Naive thymus-derived CD4-positive, alpha-beta T cell (primary cell): ENCODE measurements at regions not wholly inside any gene's neighbourhood (a gene's known extent, or its start where the extent isn't known, plus 50 kb on each side); places are given as distances from the start of the nearest gene placed in this dataset.

Experiments used
- ATAC-seq: fragments of 150-1000 bp; cut with Tn5 transposase; 2 replicates; pipeline ENCODE4 v1.10.0; 2021; ENCODE audit warnings: mild to moderate bottlenecking, moderate library complexity
- CTCF ChIA-PET: fragments of 350-600 bp; sonication (Branson Sonifier 250); formaldehyde crosslinking; loops from one replicate; lab custom pipeline; 2021; ENCODE audit warnings: antibody characterized with exemption; lab: Charles Lee
- POLR2A ChIA-PET: fragments of 350-600 bp; sonication (Branson Sonifier 250); formaldehyde crosslinking; loops from one replicate; lab custom pipeline; 2021; ENCODE audit warnings: antibody characterized with exemption, inconsistent platforms; lab: Charles Lee
- DNase-seq, 9 donors: peaks; one replicate each; pipeline versions ENCODE4 v3.0.0 to v3.0.0-alpha.2; 2020 to 2022; ENCODE audit warnings: mixed read lengths in 1 of 9
- H3K27ac ChIP-seq: one replicate; pipeline ENCODE4 v1.7.0; 2013; ENCODE audit warnings: mild to moderate bottlenecking, low read depth, low read length, moderate library complexity
- H3K27me3 ChIP-seq, 2 donors: one replicate each; pipeline ENCODE4 v1.7.0; 2013; ENCODE audit warnings: low read length in 2 of 2, mild to moderate bottlenecking in 2 of 2, moderate library complexity in 2 of 2; ENCODE audit not compliant: control insufficient read depth in 2 of 2, insufficient read depth in 2 of 2
- H3K36me3 ChIP-seq, 3 experiments: 1 replicate in 2 of 3; 2 replicates in 1 of 3; pipeline ENCODE4 v1.7.0; 2013; ENCODE audit warnings: low read length in 3 of 3, mild to moderate bottlenecking in 3 of 3, moderate library complexity in 1 of 3; ENCODE audit not compliant: insufficient read depth in 3 of 3, control insufficient read depth in 2 of 3
- H3K4me1 ChIP-seq, 2 donors: one replicate each; pipeline ENCODE4 v1.7.0; 2013; ENCODE audit warnings: low read length in 2 of 2, mild to moderate bottlenecking in 2 of 2, moderate library complexity in 1 of 2; ENCODE audit not compliant: control insufficient read depth in 2 of 2, insufficient read depth in 2 of 2
- H3K4me3 ChIP-seq: 2 replicates; pipeline ENCODE4 v1.7.0; 2013; ENCODE audit warnings: mild to moderate bottlenecking, low read length
- H3K9me3 ChIP-seq, 3 experiments: 1 replicate in 2 of 3; 2 replicates in 1 of 3; pipeline ENCODE4 v1.7.0; 2013; ENCODE audit warnings: low read length in 3 of 3; ENCODE audit not compliant: control insufficient read depth in 2 of 3
- H3K27ac Mint-ChIP-seq, 9 donors: one replicate each; pipeline ENCODE4 v1.8.0; 2020 to 2022; ENCODE audit warnings: mixed read lengths in 9 of 9, mild to moderate bottlenecking in 8 of 9, moderate library complexity in 5 of 9, inconsistent platforms in 2 of 9
- H3K27me3 Mint-ChIP-seq, 5 donors: one replicate each; pipeline ENCODE4 v1.8.0; 2021 to 2022; ENCODE audit warnings: mixed read lengths in 5 of 5, mild to moderate bottlenecking in 1 of 5
- H3K36me3 Mint-ChIP-seq, 5 donors: one replicate each; pipeline ENCODE4 v1.8.0; 2020 to 2022; ENCODE audit warnings: mixed read lengths in 5 of 5, mild to moderate bottlenecking in 3 of 5, inconsistent platforms in 1 of 5
- H3K4me1 Mint-ChIP-seq, 7 donors: one replicate each; pipeline ENCODE4 v1.8.0; 2020 to 2022; ENCODE audit warnings: mixed read lengths in 7 of 7, mild to moderate bottlenecking in 3 of 7, inconsistent platforms in 1 of 7
- H3K4me3 Mint-ChIP-seq, 10 donors: one replicate each; pipeline ENCODE4 v1.8.0; 2020 to 2022; ENCODE audit warnings: mild to moderate bottlenecking in 10 of 10, mixed read lengths in 10 of 10, moderate library complexity in 6 of 10, inconsistent platforms in 2 of 10
- H3K9me3 Mint-ChIP-seq, 11 donors: one replicate each; pipeline ENCODE4 v1.8.0; 2020 to 2022; ENCODE audit warnings: mixed read lengths in 11 of 11, mild to moderate bottlenecking in 4 of 11, inconsistent platforms in 1 of 11, moderate library complexity in 1 of 11
- intact Hi-C, 2 donors: fragments of 100-400 bp; cut with micrococcal nuclease; formaldehyde crosslinking; loops; one replicate each; pipeline ENCODE4 v1.15.1; 2023

DNA sequence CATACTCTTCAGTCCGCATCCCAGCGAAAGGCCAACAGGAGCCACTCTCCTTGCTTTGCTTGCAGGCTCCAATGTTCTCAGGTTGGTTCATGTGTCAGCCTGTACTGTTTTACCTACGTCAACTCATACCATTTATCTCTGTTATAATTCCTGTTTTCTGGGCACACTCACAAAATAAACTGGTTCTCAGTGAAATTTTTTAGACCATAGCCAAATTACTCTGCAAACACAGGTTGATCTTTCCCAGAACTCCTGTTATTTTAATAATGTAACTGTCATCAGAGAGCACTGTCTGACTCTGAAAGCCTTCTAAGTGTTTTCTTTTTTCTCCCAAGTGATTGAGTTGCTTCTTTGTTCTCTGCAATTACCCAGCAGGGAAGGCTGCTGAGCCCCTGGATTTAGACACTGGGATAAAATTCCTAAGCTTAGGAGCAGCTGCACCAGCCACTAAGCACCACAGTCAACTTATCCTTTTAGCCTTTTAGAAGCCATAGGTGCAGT is 111.6 kb upstream of the PIEZO2 start:
- intact Hi-C loops, result no loop called here
- Histone ChIP-seq H3K9me3 (peaks cover 0 to 7% (median 0%) of the 10 kb centered on the region in 3 experiments), H3K27me3 (no peaks in the 10 kb centered on the region), H3K36me3 (no peaks in the 10 kb centered on the region), H3K27ac (no peak overlapping the region), H3K4me3 (no peak overlapping the region), H3K4me1 (no peaks in the 10 kb centered on the region)
- ChIA-PET CTCF (interaction anchor here (0.6 kb wide), 1 partner anchor 1623 kb away, joined by 3 read pairs; no protein-coding TSS in a partner anchor), POLR2A (no interaction called here)
- Mint-ChIP-seq H3K27ac (no peak overlapping the region), H3K9me3 (peaks cover 0 to 32% (median 8%) of the 10 kb centered on the region in 11 donors), H3K36me3 (peaks cover 0 to 4% (median 0%) of the 10 kb centered on the region in 5 donors), H3K4me3 (no peak overlapping the region), H3K4me1 (peaks cover 0 to 2% (median 0%) of the 10 kb centered on the region in 7 donors), H3K27me3 (no peaks in the 10 kb centered on the region)
- no peak for ATAC-seq
- DNase-seq, result no peak

DNA sequence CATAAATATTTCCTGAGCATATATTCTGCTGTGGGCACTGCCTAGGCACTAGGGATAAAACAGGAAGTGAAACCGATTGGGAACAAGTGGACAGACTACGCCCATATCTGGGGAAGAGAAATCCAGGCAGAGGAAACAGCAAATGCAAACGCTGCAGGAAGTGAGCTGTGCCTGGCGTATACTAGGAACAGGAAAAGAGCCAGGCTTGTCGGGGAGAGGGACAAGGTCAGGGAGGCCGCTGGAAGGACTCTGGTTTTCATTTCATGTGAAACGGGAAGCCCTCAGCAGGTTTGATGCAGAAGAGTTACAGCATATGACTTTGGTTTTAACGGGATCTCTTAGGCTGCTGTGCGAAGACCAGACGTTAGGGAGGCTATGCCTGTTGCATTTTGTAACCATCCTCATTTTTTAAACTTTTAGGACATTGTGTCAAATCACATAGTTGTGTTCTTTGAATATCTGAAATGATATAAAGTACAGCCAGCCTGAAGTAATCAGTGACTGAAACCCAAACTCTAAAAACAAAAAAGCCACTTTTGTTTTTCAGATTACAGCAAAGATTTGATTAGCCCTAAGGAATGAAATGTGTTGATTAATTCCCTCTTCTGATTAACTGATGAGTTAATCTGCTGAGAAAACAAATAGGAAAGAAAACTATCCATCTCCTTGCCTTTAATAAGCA is 110.2 kb upstream of the PIEZO2 start:
- no peaks in the 10 kb centered on the region for H3K27me3 Mint-ChIP-seq
- CTCF ChIA-PET, result no interaction called here
- POLR2A ChIA-PET, result no interaction called here
- H3K27ac ChIP-seq, result no peak overlapping the region
- intact Hi-C loops, result no loop called here
- no peaks in the 10 kb centered on the region for H3K4me1 ChIP-seq
- H3K9me3 Mint-ChIP-seq, result peaks cover 0 to 27% (median 7%) of the 10 kb centered on the region in 11 donors
- no peak overlapping the region for H3K27ac Mint-ChIP-seq
- no peak overlapping the region for H3K4me3 Mint-ChIP-seq
- H3K4me1 Mint-ChIP-seq, result peaks cover 0 to 2% (median 0%) of the 10 kb centered on the region in 7 donors
- ATAC-seq (no peak), DNase-seq (no peak)
- no peak overlapping the region for H3K4me3 ChIP-seq
- no peaks in the 10 kb centered on the region for H3K27me3 ChIP-seq
- no peaks in the 10 kb centered on the region for H3K36me3 ChIP-seq
- H3K9me3 ChIP-seq, result peaks cover 0 to 7% (median 0%) of the 10 kb centered on the region in 3 experiments
- no peaks in the 10 kb centered on the region for H3K36me3 Mint-ChIP-seq

DNA sequence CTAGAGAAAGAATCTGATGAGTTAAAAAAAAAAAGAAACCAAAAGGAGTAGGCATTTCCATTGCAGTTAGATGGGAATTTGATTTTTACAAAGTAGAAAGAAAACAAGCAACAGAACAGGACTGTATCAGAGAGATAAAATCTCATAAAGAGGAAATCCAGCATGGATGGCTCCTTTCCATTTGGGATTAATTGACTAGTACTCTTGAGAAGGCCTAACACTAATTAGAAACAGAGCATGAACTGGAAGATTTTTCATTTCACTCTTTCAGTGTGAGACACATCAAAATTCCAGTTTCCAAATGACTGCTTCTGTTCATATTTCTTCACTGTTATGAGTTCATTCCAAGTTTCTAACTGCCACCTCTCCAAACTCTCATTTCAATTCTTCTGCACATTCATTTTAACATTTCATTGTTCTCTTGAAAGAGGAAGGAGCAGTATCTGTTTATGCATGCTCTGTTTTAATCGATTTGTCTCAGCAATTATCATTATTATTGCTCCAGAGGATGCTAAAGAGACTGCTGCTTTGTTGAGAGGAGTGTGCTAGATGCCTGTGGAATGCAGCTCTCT is 108.8 kb upstream of the PIEZO2 start:
- CTCF ChIA-PET, result no interaction called here
- intact Hi-C loops, result no loop called here
- POLR2A ChIA-PET, result no interaction called here

DNA sequence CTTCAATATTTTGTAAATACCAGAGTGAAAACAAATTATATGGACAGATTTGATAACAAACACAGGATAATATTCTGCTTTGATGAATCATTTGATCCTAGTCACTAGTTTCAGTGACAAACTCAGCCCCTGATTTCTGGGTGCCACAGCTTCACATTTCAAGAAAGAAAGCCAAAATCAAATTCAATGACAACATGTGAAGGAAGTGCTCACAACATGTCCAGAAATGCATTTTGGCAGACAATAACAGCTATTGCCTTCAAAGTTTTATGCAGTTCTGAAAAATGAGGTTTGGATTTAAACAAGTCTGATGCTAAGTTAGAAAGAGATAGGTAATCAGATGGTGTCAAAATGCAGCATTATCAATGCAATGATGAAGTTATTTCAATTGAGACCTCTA is 106.9 kb upstream of the PIEZO2 start:
- no peak for DNase-seq
- Histone ChIP-seq H3K4me3 (no peak overlapping the region), H3K4me1 (no peaks in the 10 kb centered on the region), H3K27me3 (no peaks in the 10 kb centered on the region), H3K9me3 (no peaks in the 10 kb centered on the region), H3K36me3 (no peaks in the 10 kb centered on the region), H3K27ac (no peak overlapping the region)
- CTCF ChIA-PET, result interaction anchor here (0.9 kb wide), 1 partner anchor 38 kb away, joined by 8 read pairs; no protein-coding TSS in a partner anchor
- intact Hi-C loops, result no loop called here
- no peak for ATAC-seq
- peaks cover 0 to 10% (median 0%) of the 10 kb centered on the region in 11 donors for H3K9me3 Mint-ChIP-seq
- POLR2A ChIA-PET, result no interaction called here
- peaks cover 0 to 2% (median 0%) of the 10 kb centered on the region in 7 donors for H3K4me1 Mint-ChIP-seq
- no peak overlapping the region for H3K4me3 Mint-ChIP-seq
- peaks cover 0 to 9% (median 0%) of the 10 kb centered on the region in 5 donors for H3K27me3 Mint-ChIP-seq
- no peak overlapping the region for H3K27ac Mint-ChIP-seq
- H3K36me3 Mint-ChIP-seq, result peaks cover 0 to 6% (median 0%) of the 10 kb centered on the region in 5 donors

More for the DNA sequence above, 108.8 kb upstream of the PIEZO2 start:
- no peak overlapping the region for H3K4me3 Mint-ChIP-seq
- peaks cover 0 to 2% (median 0%) of the 10 kb centered on the region in 7 donors for H3K4me1 Mint-ChIP-seq
- H3K4me1 ChIP-seq, result no peaks in the 10 kb centered on the region
- H3K27me3 ChIP-seq, result no peaks in the 10 kb centered on the region
- H3K27ac ChIP-seq, result no peak overlapping the region
- no peak overlapping the region for H3K27ac Mint-ChIP-seq
- H3K4me3 ChIP-seq, result no peak overlapping the region
- H3K9me3 ChIP-seq, result no peaks in the 10 kb centered on the region
- H3K27me3 Mint-ChIP-seq, result no peaks in the 10 kb centered on the region
- peaks cover 0 to 17% (median 0%) of the 10 kb centered on the region in 11 donors for H3K9me3 Mint-ChIP-seq
- ATAC-seq, result no peak
- no peaks in the 10 kb centered on the region for H3K36me3 Mint-ChIP-seq
- no peak for DNase-seq
- H3K36me3 ChIP-seq, result no peaks in the 10 kb centered on the region

DNA sequence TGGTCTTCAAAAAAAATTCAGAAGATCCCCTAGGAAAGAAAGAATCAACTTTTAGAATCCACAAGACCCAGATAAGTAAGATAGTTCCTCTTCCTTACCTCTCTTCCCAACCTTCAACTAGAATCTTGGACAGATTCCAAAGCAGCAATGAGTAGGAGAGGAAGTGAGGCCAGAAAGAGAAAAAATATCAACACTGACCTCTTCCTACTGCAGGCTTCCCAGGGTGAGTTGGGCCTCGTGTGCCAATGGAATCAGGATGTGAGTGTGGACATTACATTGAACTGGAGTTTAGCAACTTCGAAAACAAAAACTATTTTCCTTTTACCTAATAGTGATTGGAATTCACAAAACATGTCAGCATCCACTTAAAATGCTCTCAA is 102.5 kb upstream of the PIEZO2 start:
- no peaks in the 10 kb centered on the region for H3K36me3 ChIP-seq
- CTCF ChIA-PET, result no interaction called here
- Mint-ChIP-seq H3K9me3 (peaks cover 0 to 13% (median 0%) of the 10 kb centered on the region in 11 donors), H3K27ac (no peak overlapping the region), H3K36me3 (peaks cover 0 to 6% (median 0%) of the 10 kb centered on the region in 5 donors), H3K4me3 (no peak overlapping the region), H3K4me1 (no peaks in the 10 kb centered on the region), H3K27me3 (peaks cover 0 to 25% (median 6%) of the 10 kb centered on the region in 5 donors)
- ATAC-seq (no peak), DNase-seq (no peak)
- H3K9me3 ChIP-seq, result no peaks in the 10 kb centered on the region
- H3K4me3 ChIP-seq, result no peak overlapping the region
- no peaks in the 10 kb centered on the region for H3K4me1 ChIP-seq
- POLR2A ChIA-PET, result no interaction called here
- no peaks in the 10 kb centered on the region for H3K27me3 ChIP-seq
- no peak overlapping the region for H3K27ac ChIP-seq
- intact Hi-C loops, result no loop called here

DNA sequence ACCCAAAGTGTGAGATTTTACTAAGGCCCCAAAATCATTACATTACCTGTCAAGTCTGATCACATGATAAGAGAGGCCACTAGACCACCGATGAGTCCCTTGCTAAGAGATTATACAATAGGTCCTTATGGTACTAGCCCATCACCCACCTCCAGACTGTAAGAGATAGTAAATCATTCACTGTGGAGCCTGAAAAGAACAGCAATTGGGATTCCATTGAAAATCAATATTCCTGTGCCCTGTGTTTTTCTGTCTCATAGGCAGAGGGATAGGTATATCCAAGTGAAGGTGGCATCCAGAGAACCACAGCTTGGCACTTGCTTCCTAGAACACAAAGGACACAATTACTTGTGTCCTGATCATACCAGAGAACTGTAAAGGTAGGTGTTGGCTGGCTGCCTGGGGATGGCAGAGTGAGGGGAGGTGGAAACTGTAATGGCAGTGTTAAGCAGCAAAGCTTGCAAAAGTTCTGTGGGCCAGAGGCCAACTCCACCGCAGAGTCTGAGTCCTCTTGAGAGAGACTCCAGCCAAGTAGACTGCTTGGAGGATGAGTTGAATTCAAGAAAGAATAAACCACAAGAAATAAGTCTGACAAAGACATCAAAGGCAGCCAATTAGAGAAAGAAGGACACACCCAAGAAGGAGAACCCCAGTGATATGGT is 102.0 kb upstream of the PIEZO2 start:
- Mint-ChIP-seq H3K9me3 (peaks cover 0 to 13% (median 0%) of the 10 kb centered on the region in 11 donors), H3K36me3 (peaks cover 0 to 6% (median 0%) of the 10 kb centered on the region in 5 donors), H3K27ac (no peak overlapping the region), H3K27me3 (peaks cover 0 to 25% (median 6%) of the 10 kb centered on the region in 5 donors), H3K4me1 (no peaks in the 10 kb centered on the region), H3K4me3 (no peak overlapping the region)
- H3K27ac ChIP-seq, result no peak overlapping the region
- DNase-seq (no peak), ATAC-seq (no peak)
- no peaks in the 10 kb centered on the region for H3K27me3 ChIP-seq
- CTCF ChIA-PET, result no interaction called here
- H3K36me3 ChIP-seq, result no peaks in the 10 kb centered on the region
- H3K4me3 ChIP-seq, result no peak overlapping the region
- intact Hi-C loops, result no loop called here
- H3K9me3 ChIP-seq, result no peaks in the 10 kb centered on the region
- no peaks in the 10 kb centered on the region for H3K4me1 ChIP-seq
- POLR2A ChIA-PET, result no interaction called here
